ENCODE measurements at regions not wholly inside any gene's neighbourhood (a gene's known extent, or its start where the extent isn't known, plus 50 kb on each side); places are given as distances from the start of the nearest gene placed in this dataset.

DNA sequence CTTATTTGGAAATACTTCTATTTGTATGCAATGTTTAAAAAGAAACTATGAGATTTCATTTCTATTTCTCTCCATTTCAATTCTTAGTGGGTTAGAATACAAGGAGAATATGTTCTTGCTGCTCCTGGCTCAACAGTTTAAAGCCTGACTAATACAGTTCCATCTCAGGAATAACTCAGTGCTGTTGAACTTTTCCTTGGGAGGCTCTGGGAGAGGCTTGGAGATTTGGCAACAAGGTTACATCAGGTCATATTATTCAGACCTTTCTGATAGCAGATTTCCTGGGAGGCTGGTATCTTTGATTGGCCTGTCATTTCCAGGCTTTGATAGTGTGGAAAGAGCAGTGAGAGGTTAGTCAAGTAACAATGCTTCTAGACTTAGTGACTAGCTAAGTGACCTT is 481.7 kb upstream of the KLF4 start:
- no peak overlapping the region for H3K27ac Mint-ChIP-seq (ENCODE audit: unreplicated experiment)
- H3K27me3 Mint-ChIP-seq (ENCODE audit: unreplicated experiment) = peaks cover 21% of the 10 kb centered on the region
- no peak overlapping the region for H3K4me3 Mint-ChIP-seq (ENCODE audit: unreplicated experiment)
- H3K4me1 Mint-ChIP-seq (ENCODE audit: unreplicated experiment) = peaks cover 11% of the 10 kb centered on the region
- no peak for DNase-seq (ENCODE audit: extremely low spot score, unreplicated experiment)
- no peaks in the 10 kb centered on the region for H3K36me3 Mint-ChIP-seq (ENCODE audit: unreplicated experiment)
- TF ChIP-seq, protein P1, sequence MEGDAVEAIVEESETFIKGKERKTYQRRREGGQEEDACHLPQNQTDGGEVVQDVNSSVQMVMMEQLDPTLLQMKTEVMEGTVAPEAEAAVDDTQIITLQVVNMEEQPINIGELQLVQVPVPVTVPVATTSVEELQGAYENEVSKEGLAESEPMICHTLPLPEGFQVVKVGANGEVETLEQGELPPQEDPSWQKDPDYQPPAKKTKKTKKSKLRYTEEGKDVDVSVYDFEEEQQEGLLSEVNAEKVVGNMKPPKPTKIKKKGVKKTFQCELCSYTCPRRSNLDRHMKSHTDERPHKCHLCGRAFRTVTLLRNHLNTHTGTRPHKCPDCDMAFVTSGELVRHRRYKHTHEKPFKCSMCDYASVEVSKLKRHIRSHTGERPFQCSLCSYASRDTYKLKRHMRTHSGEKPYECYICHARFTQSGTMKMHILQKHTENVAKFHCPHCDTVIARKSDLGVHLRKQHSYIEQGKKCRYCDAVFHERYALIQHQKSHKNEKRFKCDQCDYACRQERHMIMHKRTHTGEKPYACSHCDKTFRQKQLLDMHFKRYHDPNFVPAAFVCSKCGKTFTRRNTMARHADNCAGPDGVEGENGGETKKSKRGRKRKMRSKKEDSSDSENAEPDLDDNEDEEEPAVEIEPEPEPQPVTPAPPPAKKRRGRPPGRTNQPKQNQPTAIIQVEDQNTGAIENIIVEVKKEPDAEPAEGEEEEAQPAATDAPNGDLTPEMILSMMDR (IDR thresholded peaks at IDR 0.05) = no peak
- H3K9me3 Mint-ChIP-seq (ENCODE audit: unreplicated experiment) = no peaks in the 10 kb centered on the region

DNA sequence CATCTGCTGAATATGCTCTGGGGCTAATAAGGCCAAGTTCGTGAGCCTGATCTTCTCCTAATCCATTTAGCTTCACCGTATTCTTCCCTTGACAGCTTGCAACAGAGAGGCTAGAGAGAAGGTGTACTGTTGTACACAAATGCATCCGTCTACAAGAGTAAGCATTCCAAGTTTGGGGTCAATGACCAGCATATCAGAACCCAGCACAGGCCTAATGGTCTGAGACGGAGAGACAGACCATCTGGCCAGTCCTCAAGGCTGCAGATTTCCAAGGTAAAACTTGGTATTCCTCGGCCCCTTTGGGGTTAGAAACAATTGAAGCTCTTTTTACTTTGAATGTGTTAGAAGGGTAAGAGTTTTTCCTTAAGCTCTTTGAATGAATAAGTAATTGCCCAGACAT is 481.2 kb upstream of the KLF4 start:
- H3K4me3 Mint-ChIP-seq (ENCODE audit: unreplicated experiment) = no peak overlapping the region
- no peaks in the 10 kb centered on the region for H3K9me3 Mint-ChIP-seq (ENCODE audit: unreplicated experiment)
- no peak for DNase-seq (ENCODE audit: extremely low spot score, unreplicated experiment)
- H3K27ac Mint-ChIP-seq (ENCODE audit: unreplicated experiment) = no peak overlapping the region
- H3K27me3 Mint-ChIP-seq (ENCODE audit: unreplicated experiment) = peaks cover 18% of the 10 kb centered on the region
- TF ChIP-seq, protein P1 (IDR thresholded peaks at IDR 0.05) = no peak
- H3K36me3 Mint-ChIP-seq (ENCODE audit: unreplicated experiment) = no peaks in the 10 kb centered on the region
- H3K4me1 Mint-ChIP-seq (ENCODE audit: unreplicated experiment) = peaks cover 11% of the 10 kb centered on the region

DNA sequence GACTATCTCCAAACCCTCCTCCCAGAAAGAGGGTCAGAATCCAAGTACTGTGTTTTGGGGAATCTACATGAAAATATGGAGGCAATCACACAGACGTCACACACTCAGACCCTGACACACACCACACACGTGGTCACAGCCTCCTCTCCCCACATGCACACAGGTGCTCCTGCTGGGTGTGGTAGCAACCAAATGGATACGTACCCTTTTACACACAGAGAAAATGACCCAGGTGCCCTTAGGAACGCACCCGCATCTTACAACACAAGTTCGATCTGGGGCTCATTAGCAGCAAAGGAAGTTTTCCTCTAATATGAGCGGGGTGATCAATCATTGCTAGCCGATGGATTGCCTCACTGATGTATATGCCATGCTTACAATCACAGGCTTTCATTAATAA is 480.2 kb upstream of the KLF4 start:
- peaks cover 11% of the 10 kb centered on the region for H3K4me1 Mint-ChIP-seq (ENCODE audit: unreplicated experiment)
- TF ChIP-seq, protein P1 (IDR thresholded peaks at IDR 0.05) = no peak
- no peaks in the 10 kb centered on the region for H3K36me3 Mint-ChIP-seq (ENCODE audit: unreplicated experiment)
- DNase-seq (ENCODE audit: extremely low spot score, unreplicated experiment) = no peak
- no peak overlapping the region for H3K4me3 Mint-ChIP-seq (ENCODE audit: unreplicated experiment)
- no peak overlapping the region for H3K27ac Mint-ChIP-seq (ENCODE audit: unreplicated experiment)
- H3K27me3 Mint-ChIP-seq (ENCODE audit: unreplicated experiment) = peaks cover 19% of the 10 kb centered on the region
- no peaks in the 10 kb centered on the region for H3K9me3 Mint-ChIP-seq (ENCODE audit: unreplicated experiment)

DNA sequence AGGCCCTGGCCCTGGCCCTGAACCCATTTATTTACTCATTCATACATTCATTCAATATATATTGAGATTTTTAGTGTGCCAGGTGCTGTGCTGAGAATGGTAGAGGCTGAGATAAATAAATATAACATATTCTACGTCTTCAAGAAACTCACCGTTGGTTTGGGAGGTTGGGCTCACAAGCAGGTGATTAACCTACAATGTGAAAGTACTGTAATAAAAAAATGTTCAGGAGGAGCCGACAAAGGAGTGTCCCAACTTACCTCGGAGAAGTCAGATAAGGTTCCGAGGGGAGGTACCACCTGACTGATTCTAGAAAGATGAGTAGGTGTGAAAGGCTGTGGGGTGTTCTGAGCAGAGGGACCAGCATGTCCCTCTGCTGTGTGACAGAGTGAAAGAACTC is 479.6 kb upstream of the KLF4 start:
- H3K27me3 Mint-ChIP-seq (ENCODE audit: unreplicated experiment) = peaks cover 17% of the 10 kb centered on the region
- TF ChIP-seq, protein P1 (IDR thresholded peaks at IDR 0.05) = no peak
- H3K4me1 Mint-ChIP-seq (ENCODE audit: unreplicated experiment) = peaks cover 11% of the 10 kb centered on the region
- H3K9me3 Mint-ChIP-seq (ENCODE audit: unreplicated experiment) = no peaks in the 10 kb centered on the region
- H3K36me3 Mint-ChIP-seq (ENCODE audit: unreplicated experiment) = no peaks in the 10 kb centered on the region
- H3K4me3 Mint-ChIP-seq (ENCODE audit: unreplicated experiment) = no peak overlapping the region
- H3K27ac Mint-ChIP-seq (ENCODE audit: unreplicated experiment) = no peak overlapping the region
- DNase-seq (ENCODE audit: extremely low spot score, unreplicated experiment) = no peak

DNA sequence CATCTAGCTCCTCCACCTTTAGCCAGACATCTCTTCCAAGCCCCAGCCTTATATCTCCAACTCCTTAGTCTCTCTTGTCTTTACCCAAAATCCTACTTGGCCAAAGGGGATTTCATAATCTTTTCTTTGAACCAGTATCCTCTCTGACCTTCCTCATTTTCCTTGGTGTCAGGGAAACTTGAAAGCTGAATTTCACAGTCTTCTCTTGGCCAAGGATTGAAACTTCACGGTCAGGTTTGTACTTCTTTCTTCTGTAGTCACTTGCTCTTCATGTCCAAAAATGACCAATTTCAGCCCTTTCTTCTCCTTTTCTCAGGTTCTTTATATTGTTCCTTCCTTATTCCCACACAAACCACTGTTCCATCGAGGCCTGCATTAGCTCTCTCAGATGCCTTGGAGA is 473.7 kb upstream of the KLF4 start:
- DNase-seq (ENCODE audit: extremely low spot score, unreplicated experiment) = no peak
- Mint-ChIP-seq H3K9me3 (ENCODE audit: unreplicated experiment) (no peaks in the 10 kb centered on the region), H3K4me3 (ENCODE audit: unreplicated experiment) (no peak overlapping the region), H3K27ac (ENCODE audit: unreplicated experiment) (no peak overlapping the region), H3K36me3 (ENCODE audit: unreplicated experiment) (no peaks in the 10 kb centered on the region), H3K27me3 (ENCODE audit: unreplicated experiment) (peaks cover 43% of the 10 kb centered on the region), H3K4me1 (ENCODE audit: unreplicated experiment) (peaks cover 11% of the 10 kb centered on the region)
- TF ChIP-seq, protein P1 (IDR thresholded peaks at IDR 0.05) = no peak

Measured in osteocyte (in vitro differentiated cells).